DMS114 treated with DMSO at 0.1 percent for 48 hours (cell line): ENCODE measurements at regions not wholly inside any gene's neighbourhood (a gene's known extent, or its start where the extent isn't known, plus 50 kb on each side); places are given as distances from the start of the nearest gene placed in this dataset.
"Not testable (repeated sequence)": the region's sequence is repeated elsewhere in the genome, so short reads cannot be mapped to it uniquely, and the experiment has no call there.

Source experiments
- DNase-seq: peaks from one replicate; lab custom pipeline; 2025; ENCODE audit not compliant: unreplicated experiment; lab: John Stamatoyannopoulos, UW

DNA sequence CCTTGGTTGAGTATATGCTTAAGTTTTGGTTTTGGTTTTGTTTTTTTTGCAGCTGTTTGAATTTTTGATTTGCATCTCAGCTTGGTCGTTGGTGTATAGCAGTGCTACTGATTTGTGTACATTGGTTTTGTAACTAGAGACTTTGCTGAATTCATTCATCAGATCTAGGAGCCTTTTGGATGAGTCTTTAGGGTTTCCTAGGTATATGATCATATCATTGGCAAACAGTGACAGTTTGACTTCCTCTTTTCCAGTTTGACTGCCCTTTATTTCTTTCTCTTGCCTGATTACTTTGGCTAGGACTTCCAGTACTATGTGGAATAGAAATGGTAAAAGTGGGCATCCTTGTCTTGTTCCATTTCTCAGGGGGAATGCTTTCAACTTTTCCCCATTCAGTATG is 1174.9 kb downstream of the PLA2G4A start:
- not testable (repeated sequence) for DNase-seq

DNA sequence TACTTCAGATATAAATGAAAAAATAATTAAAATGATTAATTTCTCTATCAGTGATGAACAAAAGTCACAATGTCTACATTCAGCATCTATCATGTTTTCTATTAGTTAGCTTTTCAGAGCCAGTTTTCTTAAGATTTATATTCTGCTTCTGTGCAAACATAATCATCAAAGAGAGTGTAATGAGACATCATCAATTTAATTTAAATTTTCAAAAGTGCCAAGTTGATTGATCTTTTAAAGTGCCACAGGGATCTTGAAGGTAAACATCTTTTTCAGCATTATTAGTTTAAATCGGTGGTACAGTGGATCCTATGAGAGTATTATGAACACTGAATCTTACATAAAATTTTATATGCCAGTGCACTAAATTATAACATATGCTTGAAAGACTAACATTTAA is 1176.1 kb downstream of the PLA2G4A start:
- no peak for DNase-seq

DNA sequence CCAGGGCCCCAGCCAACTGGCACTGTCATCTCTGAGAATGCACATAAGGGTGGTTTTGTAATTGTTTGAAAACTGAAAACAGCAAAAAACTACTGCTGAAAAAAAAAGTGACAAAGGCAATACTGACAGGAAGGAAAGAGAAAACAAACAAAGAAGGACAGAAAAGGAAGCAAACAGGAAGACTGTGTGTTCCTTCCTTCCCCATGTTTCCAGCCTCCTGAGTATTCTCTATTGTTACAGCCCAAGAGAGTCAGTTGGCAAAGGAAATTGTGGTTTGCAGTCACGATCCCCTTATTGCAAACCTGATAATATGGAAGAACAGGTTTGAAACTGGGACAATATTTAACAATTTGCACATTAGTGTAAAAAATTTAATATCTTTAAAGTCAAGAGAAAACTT is 1177.6 kb downstream of the PLA2G4A start:
- no peak for DNase-seq

DNA sequence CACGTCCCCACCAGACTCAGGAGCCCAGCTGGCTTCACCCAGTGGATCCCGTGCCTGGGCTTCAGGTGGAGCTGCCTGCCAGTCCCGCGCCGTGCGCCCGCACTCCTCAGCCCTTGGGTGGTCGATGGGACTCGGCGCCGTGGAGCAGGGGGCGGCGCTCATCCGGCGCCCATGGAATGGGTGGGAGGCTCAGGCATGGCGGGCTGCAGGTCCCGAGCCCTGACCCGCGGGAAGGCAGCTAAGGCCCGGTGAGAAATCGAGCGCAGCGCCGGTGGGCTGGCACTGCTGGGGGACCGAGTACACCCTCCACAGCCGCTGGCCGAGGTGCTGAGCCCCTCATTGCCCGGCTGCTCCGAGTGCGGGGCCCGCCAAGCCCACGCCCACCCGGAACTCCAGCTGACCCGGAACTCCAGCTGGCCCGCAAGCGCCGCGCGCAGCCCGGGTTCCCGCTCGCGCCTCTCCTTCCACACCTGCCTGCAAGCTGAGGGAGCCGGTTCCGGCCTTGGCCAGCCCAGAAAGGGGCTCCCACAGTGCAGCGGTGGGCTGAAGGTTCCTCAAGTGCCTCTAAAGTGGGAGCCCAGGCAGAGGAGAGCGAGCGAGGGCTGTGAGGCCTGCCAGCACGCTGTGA is 1184.6 kb downstream of the PLA2G4A start:
- not testable (repeated sequence) for DNase-seq

GRCh38 chr1:188017921-188018320 is 1189.2 kb downstream of the PLA2G4A start:
- no peak for DNase-seq

DNA sequence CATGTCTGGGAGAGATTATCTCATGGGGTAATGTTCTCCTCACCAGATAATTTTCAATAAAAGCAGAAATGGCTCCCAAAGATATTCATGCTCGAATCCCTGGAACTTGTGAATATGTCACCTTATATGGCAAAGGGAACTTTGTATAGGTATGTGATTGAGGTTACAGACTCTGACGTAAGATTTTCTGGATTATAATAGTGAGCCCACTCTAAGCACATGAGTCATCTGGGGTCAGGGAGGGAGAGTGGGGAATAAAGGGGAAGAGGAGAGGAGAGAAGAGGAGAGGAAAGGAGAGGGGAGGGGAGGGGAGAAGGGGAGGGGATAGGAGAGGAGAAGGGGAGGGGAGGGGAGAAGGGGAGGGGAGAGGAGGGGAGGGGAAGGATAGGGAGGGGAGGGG is 1193.9 kb downstream of the PLA2G4A start:
- DNase-seq: no peak

- DNase-seq: no peak
These were observed 1194.5 kb downstream of the PLA2G4A start for GRCh38 chr1:188023206-188023605.

DNA sequence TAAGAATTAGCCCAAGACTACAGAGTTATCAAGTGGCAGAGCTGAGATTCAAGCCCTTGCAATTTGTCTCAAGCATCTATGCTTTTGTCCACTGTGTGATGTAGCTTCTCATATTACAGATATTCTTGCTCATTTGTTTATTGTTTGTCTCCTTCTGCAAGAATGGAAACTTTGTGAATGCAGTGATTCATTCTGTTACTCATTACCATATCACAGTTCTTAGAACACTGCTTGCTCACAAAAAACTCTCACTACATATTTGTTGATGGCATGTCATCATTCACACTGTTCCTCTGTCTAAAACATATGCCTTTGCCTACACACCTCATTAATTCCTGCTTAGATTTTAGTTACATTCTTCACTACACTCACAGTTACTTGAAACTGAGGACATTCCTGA is 1198.9 kb downstream of the PLA2G4A start:
- DNase-seq: no peak

GRCh38 chr1:188037572-188037971 is 1208.8 kb downstream of the PLA2G4A start:
- DNase-seq: not testable (repeated sequence)

DNA sequence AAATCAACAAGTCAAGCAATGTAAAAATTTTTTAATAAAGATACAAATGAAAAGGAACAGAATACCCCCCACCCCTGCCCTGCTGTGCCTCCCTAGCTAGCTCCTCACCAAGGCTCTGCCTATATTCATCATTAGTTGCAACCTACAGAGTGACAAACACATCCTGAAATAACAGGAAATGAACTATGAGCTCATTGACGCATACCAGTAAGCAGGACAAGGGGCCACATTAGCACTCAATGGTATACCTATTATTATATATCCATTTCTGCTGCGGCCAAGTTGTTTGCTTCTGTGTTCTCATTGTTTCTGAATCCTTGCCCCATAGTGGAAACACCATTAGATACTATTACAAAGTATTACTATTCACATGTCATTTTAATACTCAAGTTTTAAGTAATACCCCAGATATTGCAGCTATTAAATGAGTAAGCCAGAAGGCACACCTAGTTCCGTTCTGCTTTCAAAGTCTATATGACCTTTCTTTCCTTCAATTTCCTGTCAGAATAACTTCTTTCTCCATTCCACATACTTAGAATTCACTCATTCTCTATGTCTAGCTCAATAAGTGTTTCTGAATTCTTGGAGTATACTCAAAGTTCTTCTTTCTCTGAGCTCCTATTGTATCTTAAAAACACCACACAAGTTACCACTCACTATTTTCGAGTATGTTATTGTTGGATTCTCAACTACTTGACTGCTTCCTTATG is 1214.9 kb downstream of the PLA2G4A start:
- DNase-seq: no peak

GRCh38 chr1:188050250-188050649 is 1221.5 kb downstream of the PLA2G4A start:
- DNase-seq: no peak

DNA sequence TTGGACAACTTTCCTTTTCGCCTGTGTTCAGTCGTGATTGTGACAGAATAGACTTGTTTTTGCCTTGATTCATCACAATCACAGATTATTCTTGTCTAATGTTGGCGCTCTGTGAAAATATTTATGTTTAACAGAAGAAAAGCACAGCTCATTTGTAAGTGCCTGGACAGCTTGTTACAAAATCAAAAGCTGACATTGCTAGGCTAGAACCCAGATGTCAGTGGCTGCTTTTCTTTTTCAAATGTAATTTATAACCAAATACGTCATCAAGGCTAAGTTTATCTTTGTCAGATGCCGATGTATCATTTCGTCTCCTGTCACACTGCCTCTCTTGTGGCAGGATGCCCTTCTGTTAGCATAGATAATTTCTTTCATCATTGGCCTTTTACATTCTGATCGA is 1227.3 kb downstream of the PLA2G4A start:
- no peak for DNase-seq

DNA sequence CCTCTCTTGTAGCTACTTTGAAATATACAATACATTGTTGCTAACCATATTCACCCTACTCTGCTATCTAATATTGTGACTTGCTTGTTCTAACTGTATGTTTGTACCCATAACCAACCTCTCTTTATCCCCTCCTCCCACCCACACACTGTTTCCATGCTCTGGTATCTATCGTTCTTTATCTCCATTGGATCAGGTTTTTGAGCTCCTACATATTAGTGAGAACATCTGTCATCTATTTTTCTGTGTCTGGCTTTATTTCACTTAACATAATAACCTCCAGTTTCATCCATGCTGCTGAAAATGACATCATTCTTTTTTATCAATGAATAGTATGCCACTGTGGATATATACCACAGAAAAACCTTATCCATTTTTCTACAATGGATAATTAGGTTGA is 1230.1 kb downstream of the PLA2G4A start:
- DNase-seq: no peak

GRCh38 chr1:188061881-188062280 is 1233.1 kb downstream of the PLA2G4A start:
- DNase-seq: no peak

- DNase-seq: no peak
These were observed 1233.7 kb downstream of the PLA2G4A start for GRCh38 chr1:188062456-188062855.

GRCh38 chr1:188065917-188066316 is 1237.2 kb downstream of the PLA2G4A start:
- no peak for DNase-seq

DNA sequence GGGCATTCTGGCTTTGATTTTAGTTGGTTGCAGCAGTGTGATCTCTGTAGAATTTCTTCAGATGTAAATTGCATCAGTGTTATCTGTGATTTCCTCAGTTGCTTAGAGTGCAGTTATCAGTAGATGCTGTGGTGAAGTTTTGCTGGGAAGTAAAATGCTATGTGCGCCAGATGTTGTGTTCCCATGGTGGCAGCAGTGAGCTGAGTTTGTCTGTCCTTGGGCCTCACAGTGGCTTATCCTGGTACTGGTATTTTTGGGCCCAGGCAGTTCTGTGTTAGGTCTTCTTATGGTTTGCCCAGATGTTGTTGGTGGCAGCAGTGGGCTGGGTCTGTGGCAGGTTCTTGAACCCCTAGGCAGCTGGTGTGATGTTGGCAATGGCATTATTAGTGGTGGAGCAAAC is 1242.1 kb downstream of the PLA2G4A start:
- DNase-seq: no peak

GRCh38 chr1:188089015-188089414 is 1260.3 kb downstream of the PLA2G4A start:
- DNase-seq: no peak

DNA sequence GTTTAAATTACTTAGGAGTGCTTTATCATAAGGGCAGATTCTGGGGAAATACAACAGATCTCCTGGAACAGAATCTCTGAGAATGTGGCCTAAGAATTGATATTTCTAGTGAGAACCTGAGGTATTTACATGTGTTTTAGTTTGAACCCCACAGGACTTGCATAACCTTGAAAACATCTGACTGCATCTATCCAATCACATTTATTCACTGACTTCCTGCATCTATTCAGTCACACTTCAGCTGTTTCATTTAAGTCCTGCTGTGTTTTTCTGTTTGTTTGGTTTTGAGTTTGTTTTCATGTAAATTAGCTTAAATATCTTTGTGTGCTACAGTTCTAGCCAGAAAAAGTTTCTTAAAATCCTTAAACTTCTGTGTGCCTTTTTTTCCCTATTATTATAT is 1260.7 kb downstream of the PLA2G4A start:
- DNase-seq: no peak

DNA sequence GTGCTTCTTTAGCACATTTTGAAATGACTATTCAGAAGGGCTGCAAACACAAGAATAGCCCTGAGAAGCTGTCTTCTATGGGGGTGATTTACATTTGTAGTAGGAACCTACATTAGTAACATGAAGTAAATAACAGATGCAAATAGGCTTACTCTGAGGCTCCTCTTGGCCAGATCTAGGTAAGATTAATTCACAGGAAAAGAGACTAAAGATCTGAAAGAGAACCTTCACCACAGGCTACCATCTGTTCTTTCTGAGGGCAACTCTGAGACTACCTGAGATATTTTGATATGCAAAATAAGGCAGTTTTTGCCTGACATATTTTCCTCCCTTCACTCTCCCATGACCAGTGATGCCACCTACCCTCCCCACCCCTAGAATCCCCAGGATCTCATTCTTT is 1267.8 kb downstream of the PLA2G4A start:
- no peak for DNase-seq

DNA sequence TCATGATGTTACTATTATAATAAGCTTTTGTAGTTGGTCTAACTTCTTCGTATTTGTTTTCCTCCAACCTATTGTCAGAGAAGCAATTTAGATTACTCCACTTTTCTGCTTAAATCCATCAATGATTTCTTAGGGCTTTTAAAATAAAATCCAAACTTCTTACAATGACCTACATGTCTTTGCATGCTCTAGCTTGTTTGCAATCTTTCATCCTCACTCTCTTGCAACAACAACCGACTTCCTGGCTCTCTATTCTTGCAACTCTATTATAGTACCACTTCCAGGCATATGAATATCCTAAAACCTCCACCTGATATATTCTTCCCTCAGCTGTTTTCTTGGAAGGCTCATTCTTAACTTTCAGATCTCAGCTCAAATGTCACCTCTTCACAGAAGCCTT is 1288.7 kb downstream of the PLA2G4A start:
- no peak for DNase-seq

DNA sequence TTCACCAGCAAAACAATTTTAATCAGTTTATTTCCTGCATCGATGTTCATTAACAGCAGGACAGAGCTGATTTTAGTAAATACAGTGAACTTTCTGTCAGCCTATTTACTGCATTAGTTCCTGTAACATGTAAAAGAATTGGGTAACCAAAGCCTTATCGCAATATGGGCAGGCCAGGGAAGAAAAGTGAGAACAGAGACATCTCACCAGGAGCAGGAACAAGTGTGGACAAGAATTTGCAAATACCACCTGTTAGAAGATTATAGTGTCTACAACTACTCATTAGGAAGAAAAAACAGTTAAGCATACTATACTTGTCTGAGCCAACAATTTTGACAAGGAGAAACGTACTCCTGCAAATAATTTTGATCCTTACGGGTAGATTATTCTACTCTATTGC is 1293.9 kb downstream of the PLA2G4A start:
- no peak for DNase-seq

- DNase-seq: no peak
These were observed 1298.8 kb downstream of the PLA2G4A start for GRCh38 chr1:188127507-188127906.
